ENCODE measurements at regions not wholly inside any gene's neighbourhood (a gene's known extent, or its start where the extent isn't known, plus 50 kb on each side); places are given as distances from the start of the nearest gene placed in this dataset.

DNA sequence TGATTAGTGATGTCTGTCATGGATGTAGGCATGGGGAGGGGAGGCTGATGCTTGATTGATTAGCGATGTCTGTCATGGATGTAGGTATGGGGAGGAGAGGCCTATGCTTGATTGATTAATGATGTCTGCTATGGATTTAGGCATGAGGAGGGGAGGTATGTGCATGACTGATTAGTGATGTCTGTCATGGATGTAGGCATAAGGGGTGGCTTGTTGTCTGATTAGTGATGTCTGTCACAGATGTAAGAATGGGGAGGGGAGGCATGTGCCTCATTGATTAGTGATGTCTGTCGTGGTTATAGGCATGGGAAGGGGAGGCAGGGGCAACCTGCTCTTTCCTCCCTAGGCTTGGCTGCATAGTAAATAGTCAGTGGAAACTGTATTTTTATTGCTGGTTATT, 409.4 kb downstream of the HAPSTR1 start:
- DNase-seq (ENCODE audit: low read depth) = no peak
- no peak overlapping the region for H3K4me3 ChIP-seq (ENCODE audit: low read depth, low read length)
- TF ChIP-seq, protein P1, sequence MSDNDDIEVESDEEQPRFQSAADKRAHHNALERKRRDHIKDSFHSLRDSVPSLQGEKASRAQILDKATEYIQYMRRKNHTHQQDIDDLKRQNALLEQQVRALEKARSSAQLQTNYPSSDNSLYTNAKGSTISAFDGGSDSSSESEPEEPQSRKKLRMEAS (IDR thresholded peaks at IDR 0.05; ENCODE audit: low read depth, low read length) = no peak
- TF ChIP-seq POLR2A (IDR thresholded peaks at IDR 0.05; ENCODE audit: extremely low read depth, insufficient read length) = no peak
- TF ChIP-seq MYC (IDR thresholded peaks at IDR 0.05; ENCODE audit: low read depth, low read length) = no peak

- TF ChIP-seq CTCF (IDR thresholded peaks at IDR 0.05; ENCODE audit: low read depth, low read length) (no peak), POLR2A (IDR thresholded peaks at IDR 0.05; ENCODE audit: extremely low read depth, insufficient read length) (no peak), MYC (IDR thresholded peaks at IDR 0.05; ENCODE audit: low read depth, low read length) (no peak)
- TF ChIP-seq, protein P1 (IDR thresholded peaks at IDR 0.05; ENCODE audit: low read depth, low read length) = no peak
- H3K4me3 ChIP-seq (ENCODE audit: low read depth, low read length) = no peak overlapping the region
- DNase-seq (ENCODE audit: low read depth) = no peak
Observed at GRCh38 chr16:9503251-9503984, 412.0 kb downstream of the HAPSTR1 start.

GRCh38 chr16:9508328-9508936, 417.0 kb downstream of the HAPSTR1 start:
- TF ChIP-seq POLR2A (IDR thresholded peaks at IDR 0.05; ENCODE audit: extremely low read depth, insufficient read length) (no peak), MYC (IDR thresholded peaks at IDR 0.05; ENCODE audit: low read depth, low read length) (no peak), CTCF (IDR thresholded peaks at IDR 0.05; ENCODE audit: low read depth, low read length) (no peak)
- TF ChIP-seq, protein P1 (IDR thresholded peaks at IDR 0.05; ENCODE audit: low read depth, low read length) = no peak
- DNase-seq (ENCODE audit: low read depth) = no peak
- H3K4me3 ChIP-seq (ENCODE audit: low read depth, low read length) = no peak overlapping the region

DNA sequence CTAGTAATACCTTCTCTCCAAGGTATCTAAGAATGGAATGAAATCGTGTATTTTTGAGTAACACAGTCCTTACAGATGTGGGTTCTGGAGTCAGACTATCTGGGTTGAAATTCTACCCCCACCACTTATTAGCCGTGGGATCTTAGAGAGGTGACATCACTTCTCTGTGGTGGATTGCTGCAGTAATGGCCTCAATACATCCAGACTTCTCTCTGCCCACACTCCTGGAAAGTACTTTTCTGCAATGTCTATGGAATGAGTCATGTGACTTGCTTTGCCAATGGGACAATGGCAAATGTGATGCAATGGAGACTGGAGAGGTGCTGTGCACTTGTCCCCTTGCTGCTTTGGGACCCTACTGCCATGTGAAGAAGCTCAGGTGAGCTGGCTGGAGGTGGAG, 418.2 kb downstream of the HAPSTR1 start:
- H3K4me3 ChIP-seq (ENCODE audit: low read depth, low read length) = no peak overlapping the region
- TF ChIP-seq CTCF (IDR thresholded peaks at IDR 0.05; ENCODE audit: low read depth, low read length) (no peak), MYC (IDR thresholded peaks at IDR 0.05; ENCODE audit: low read depth, low read length) (no peak)
- TF ChIP-seq, protein P1 (IDR thresholded peaks at IDR 0.05; ENCODE audit: low read depth, low read length) = no peak
- no peak for DNase-seq (ENCODE audit: low read depth)

GRCh38 chr16:9511389-9511788, 419.9 kb downstream of the HAPSTR1 start:
- no peak for DNase-seq (ENCODE audit: low read depth)
- no peak overlapping the region for H3K4me3 ChIP-seq (ENCODE audit: low read depth, low read length)
- TF ChIP-seq, protein P1 (IDR thresholded peaks at IDR 0.05; ENCODE audit: low read depth, low read length) = no peak
- no peak for TF ChIP-seq POLR2A (IDR thresholded peaks at IDR 0.05; ENCODE audit: extremely low read depth, insufficient read length)
- no peak for TF ChIP-seq MYC (IDR thresholded peaks at IDR 0.05; ENCODE audit: low read depth, low read length)
- TF ChIP-seq CTCF (IDR thresholded peaks at IDR 0.05; ENCODE audit: low read depth, low read length) = no peak

- TF ChIP-seq MYC (IDR thresholded peaks at IDR 0.05; ENCODE audit: low read depth, low read length) (no peak), CTCF (IDR thresholded peaks at IDR 0.05; ENCODE audit: low read depth, low read length) (no peak), POLR2A (IDR thresholded peaks at IDR 0.05; ENCODE audit: extremely low read depth, insufficient read length) (no peak)
- TF ChIP-seq, protein P1 (IDR thresholded peaks at IDR 0.05; ENCODE audit: low read depth, low read length) = no peak
- H3K4me3 ChIP-seq (ENCODE audit: low read depth, low read length) = no peak overlapping the region
- no peak for DNase-seq (ENCODE audit: low read depth)
Observed at GRCh38 chr16:9516444-9516843, 425.0 kb downstream of the HAPSTR1 start.

Data from NB4 (cell line).